ENCODE measurements at regions not wholly inside any gene's neighbourhood (a gene's known extent, or its start where the extent isn't known, plus 50 kb on each side); places are given as distances from the start of the nearest gene placed in this dataset.

GRCh38 chr2:104432991-104433390 lies 420.9 kb upstream of the POU3F3 start:
- Histone ChIP-seq H3K27ac (ENCODE audit: low read depth) (no peak overlapping the region), H3K27me3 (ENCODE audit: insufficient read depth) (no peaks in the 10 kb centered on the region), H3K4me2 (no peak overlapping the region), H3K36me3 (ENCODE audit: insufficient read depth) (no peaks in the 10 kb centered on the region), H3K79me2 (replicated peaks; ENCODE audit: insufficient read depth) (no peaks in the 10 kb centered on the region), H4K20me1 (replicated peaks; ENCODE audit: insufficient read depth) (no peaks in the 10 kb centered on the region), H3F3A (replicated peaks; ENCODE audit: low read depth) (no peaks in the 10 kb centered on the region), H3K4me1 (ENCODE audit: insufficient read depth) (peaks cover 34% of the 10 kb centered on the region), H3K9me2 (ENCODE audit: insufficient read depth) (peaks cover 3% of the 10 kb centered on the region; the same call in 1 of the 2 replicates), H3K4me3 (no peak overlapping the region), H2AFZ (no peak overlapping the region)
- Mint-ChIP-seq H3K4me3 (no peak overlapping the region), H3K27me3 (ENCODE audit: insufficient read depth, low read depth, poor library complexity) (peaks cover 4% of the 10 kb centered on the region), H3K4me1 (peaks cover 46% of the 10 kb centered on the region), H3K36me3 (ENCODE audit: low read depth) (no peaks in the 10 kb centered on the region), H3K27ac (no peak overlapping the region; the same call in 1 of the 2 replicates), H3K9me3 (no peaks in the 10 kb centered on the region)
- no peak for TF ChIP-seq ZNF114 (CRISPR knock-in tag; IDR thresholded peaks at IDR 0.05)
- TF ChIP-seq EZH2phosphoT487 (IDR thresholded peaks at IDR 0.05; ENCODE audit: unreplicated experiment) = no peak
- no peak for TF ChIP-seq ZNF331 (CRISPR knock-in tag; IDR thresholded peaks at IDR 0.05; ENCODE audit: low read depth)
- no peak for TF ChIP-seq STAT1 (IDR thresholded peaks at IDR 0.05; ENCODE audit: unreplicated experiment)
- TF ChIP-seq EZH2 (IDR thresholded peaks at IDR 0.05; ENCODE audit: low read depth, unreplicated experiment) = no peak
- no peak for TF ChIP-seq CTCF (conservative IDR thresholded peaks at IDR 0.05; ENCODE audit: low read depth in 2 of 2)
- no peak for TF ChIP-seq CREB1 (CRISPR knock-in tag; IDR thresholded peaks at IDR 0.05; ENCODE audit: low read depth)
- no peak for TF ChIP-seq ETS1 (IDR thresholded peaks at IDR 0.05)
- TF ChIP-seq JUNB (IDR thresholded peaks at IDR 0.05; ENCODE audit: unreplicated experiment) = no peak
- TF ChIP-seq REST (IDR thresholded peaks at IDR 0.05; ENCODE audit: unreplicated experiment) = no peak
- TF ChIP-seq NANOG (IDR thresholded peaks at IDR 0.05; ENCODE audit: borderline replicate concordance) = no peak
- TF ChIP-seq ZNF462 (CRISPR knock-in tag; IDR thresholded peaks at IDR 0.05) = no peak
- no peak for TF ChIP-seq POLR2AphosphoS5 (IDR thresholded peaks at IDR 0.05; ENCODE audit: low read depth)
- ATAC-seq (no peak), DNase-seq (ENCODE audit: low spot score) (no peak)
